HepG2 (cell line): ENCODE measurements at regions not wholly inside any gene's neighbourhood (a gene's known extent, or its start where the extent isn't known, plus 50 kb on each side); places are given as distances from the start of the nearest gene placed in this dataset.

ENCODE experiments used
- ATAC-seq: fragments of 200-7000 bp; cut with Tn5 transposase; 3 replicates; pipeline ENCODE4 v1.9.1; 2020; ENCODE audit warnings: mild to moderate bottlenecking, moderate library complexity
- BruUV-seq: library from RNA; stranded (reverse); fragments of 400-500 nt; replicated peaks from 2 replicates; lab custom pipeline; 2021; lab: Mats Ljungman, UMichigan
- CTCF ChIA-PET: fragments of 300-600 bp; formaldehyde crosslinking; extraction: SDS; loops from one replicate; lab custom pipeline; 2021; ENCODE audit warnings: low total read pairs, inconsistent platforms, low intra/inter-chr PET ratio; lab: Yijun Ruan, JAX
- POLR2A ChIA-PET: fragments of 350-600 bp; sonication (Branson Sonifier 250); formaldehyde crosslinking; loops from one replicate; lab custom pipeline; 2020; ENCODE audit warnings: antibody characterized with exemption, inconsistent platforms; lab: Yijun Ruan, JAX
- DNase-seq: peaks from one replicate; pipeline ENCODE4 v3.0.0-alpha.2; 2015; ENCODE audit warnings: low spot score
- FAIRE-seq: peaks from 3 replicates; lab custom pipeline; 2011; peaks lifted over from hg19 to GRCh38; lab: Jason Lieb, UNC
- H2AFZ ChIP-seq: one replicate; pipeline ENCODE4 v1.6.1; 2011; ENCODE audit warnings: low read length, inconsistent platforms
- H3K27ac ChIP-seq: fragments of 300-600 bp; 3 replicates; pipeline ENCODE4 v1.8.0; 2011; ENCODE audit warnings: mixed run types, mild to moderate bottlenecking, mixed read lengths, low read length, inconsistent platforms; ENCODE audit not compliant: insufficient read depth; ENCODE audit errors: extremely low read length
- H3K27me3 ChIP-seq, 2 experiments: fragments of 200-600 bp in 1 of 2; 2 replicates in 1 of 2; 3 replicates in 1 of 2; pipeline versions ENCODE4 v1.6.0 to v1.8.0; 2011; ENCODE audit warnings: low read length in 2 of 2, mild to moderate bottlenecking in 2 of 2, moderate library complexity in 2 of 2, inconsistent platforms in 1 of 2; ENCODE audit not compliant: insufficient read depth in 2 of 2, control insufficient read depth in 1 of 2
- H3K36me3 ChIP-seq, 2 experiments: fragments of 200-600 bp in 1 of 2; replicated peaks in 1 of 2; 2 replicates in 1 of 2; 3 replicates in 1 of 2; pipeline versions ENCODE4 v1.5.1 to v1.8.0; 2011; ENCODE audit warnings: low read length in 2 of 2, inconsistent platforms in 1 of 2; ENCODE audit not compliant: insufficient read depth in 2 of 2, control insufficient read depth in 1 of 2
- H3K4me1 ChIP-seq: 2 replicates; pipeline ENCODE4 v1.5.1; 2012; ENCODE audit warnings: low read length, inconsistent platforms; ENCODE audit not compliant: insufficient read depth
- H3K4me2 ChIP-seq: 2 replicates; pipeline ENCODE4 v1.6.0; 2011; ENCODE audit warnings: low read depth, low read length, inconsistent platforms
- H3K4me3 ChIP-seq, 3 experiments: fragments of 200-600 bp in 1 of 3; sonication (generic), shearing (Covaris generic) in 1 of 3; replicated peaks in 1 of 3; 2 replicates each; pipeline ENCODE4 v1.5.1; 2011 to 2016; ENCODE audit warnings: low read length in 3 of 3, inconsistent platforms in 2 of 3, low read depth in 2 of 3, mild to moderate bottlenecking in 2 of 3, control low read depth in 1 of 3, mixed read lengths in 1 of 3; ENCODE audit not compliant: insufficient read depth in 1 of 3
- H3K79me2 ChIP-seq: one replicate; pipeline ENCODE4 v1.6.1; 2011; ENCODE audit warnings: low read length, inconsistent platforms; ENCODE audit not compliant: insufficient read depth
- H3K9ac ChIP-seq: 2 replicates; pipeline ENCODE4 v1.6.0; 2011; ENCODE audit warnings: mild to moderate bottlenecking, low read depth, low read length, inconsistent platforms; ENCODE audit not compliant: insufficient read depth
- H3K9me3 ChIP-seq: 2 replicates; pipeline ENCODE4 v1.5.1; 2012; ENCODE audit warnings: mild to moderate bottlenecking, low read length
- H4K20me1 ChIP-seq: 2 replicates; pipeline ENCODE4 v1.6.0; 2011; ENCODE audit warnings: inconsistent platforms, mild to moderate bottlenecking, low read length, moderate library complexity; ENCODE audit not compliant: insufficient read depth
- ATAD3A ChIP-seq: sonication (generic); formaldehyde crosslinking; IDR thresholded peaks from 2 replicates; pipeline ENCODE4 v1.4.0; 2020; ENCODE audit warnings: missing genetic modification reagents
- ATF7 ChIP-seq, 2 experiments: fragments of 450-650 bp in 1 of 2; sonication (generic) in 1 of 2; formaldehyde crosslinking in 1 of 2; IDR thresholded peaks; 2 replicates each; pipeline versions ENCODE4 v1.4.0 to v1.6.1; 2016 to 2020; ENCODE audit warnings: antibody characterized with exemption in 1 of 2, mild to moderate bottlenecking in 1 of 2, missing genetic modification reagents in 1 of 2
- FOXK2 ChIP-seq: fragments of 450-650 bp; IDR thresholded peaks from 2 replicates; pipeline ENCODE4 v1.6.1; 2016
- KDM4B ChIP-seq: sonication (generic); formaldehyde crosslinking; IDR thresholded peaks from 2 replicates; pipeline ENCODE4 v1.4.0; 2020; ENCODE audit warnings: missing genetic modification reagents
- MED8 ChIP-seq: sonication (generic); formaldehyde crosslinking; IDR thresholded peaks from 2 replicates; pipeline ENCODE4 v1.8.1; 2023; ENCODE audit warnings: mild to moderate bottlenecking, missing genetic modification reagents; ENCODE audit not compliant: insufficient replicate concordance
- NCOA5 ChIP-seq: sonication (generic); formaldehyde crosslinking; IDR thresholded peaks from 2 replicates; pipeline ENCODE4 v1.4.0; 2020; ENCODE audit warnings: missing genetic modification reagents
- PAWR ChIP-seq: sonication (generic); formaldehyde crosslinking; IDR thresholded peaks from 2 replicates; pipeline ENCODE4 v1.4.0; 2020; ENCODE audit warnings: missing genetic modification reagents, mild to moderate bottlenecking, borderline replicate concordance
- RAD21 ChIP-seq: fragments of 450-650 bp; formaldehyde crosslinking; IDR thresholded peaks from 2 replicates; pipeline ENCODE4 v1.5.0; 2020; ENCODE audit warnings: mild to moderate bottlenecking
- RELA ChIP-seq: sonication (generic); formaldehyde crosslinking; IDR thresholded peaks from 2 replicates; pipeline ENCODE4 v1.4.0; 2020; ENCODE audit warnings: missing genetic modification reagents
- SAP130 ChIP-seq: IDR thresholded peaks from 2 replicates; pipeline ENCODE4 v1.6.1; 2016; ENCODE audit warnings: low read depth
- TAF1 ChIP-seq: sonication (generic); formaldehyde crosslinking; IDR thresholded peaks from 2 replicates; pipeline ENCODE4 v1.4.0; 2020; ENCODE audit warnings: missing genetic modification reagents
- TBP ChIP-seq: sonication (generic); formaldehyde crosslinking; IDR thresholded peaks from 2 replicates; pipeline ENCODE4 v1.5.0; 2020; ENCODE audit warnings: missing genetic modification reagents
- TCF12 ChIP-seq, 2 experiments: fragments of 450-650 bp in 1 of 2; sonication (generic) in 1 of 2; formaldehyde crosslinking in 1 of 2; IDR thresholded peaks; 2 replicates each; pipeline versions ENCODE4 v1.6.1 to v1.8.0; 2017 to 2022; ENCODE audit warnings: antibody characterized with exemption in 1 of 2, mild to moderate bottlenecking in 1 of 2, missing genetic modification reagents in 1 of 2, moderate library complexity in 1 of 2
- ZBTB20 ChIP-seq: sonication (generic); formaldehyde crosslinking; IDR thresholded peaks from 2 replicates; pipeline ENCODE4 v1.8.1; 2023; ENCODE audit warnings: missing genetic modification reagents, low read depth, mild to moderate bottlenecking, borderline replicate concordance
- ZBTB8A ChIP-seq: sonication (generic); formaldehyde crosslinking; IDR thresholded peaks from 2 replicates; pipeline ENCODE4 v1.4.0; 2020; ENCODE audit warnings: mild to moderate bottlenecking, low read depth, missing genetic modification reagents, borderline replicate concordance
- ZFP82 ChIP-seq: sonication (generic); formaldehyde crosslinking; IDR thresholded peaks from 2 replicates; pipeline ENCODE4 v1.5.1; 2020; ENCODE audit warnings: mild to moderate bottlenecking, missing genetic modification reagents, borderline replicate concordance
- ZKSCAN5 ChIP-seq: sonication (generic); formaldehyde crosslinking; IDR thresholded peaks from 2 replicates; pipeline ENCODE4 v1.5.1; 2020; ENCODE audit warnings: mild to moderate bottlenecking, missing genetic modification reagents
- ZNF256 ChIP-seq: sonication (generic); formaldehyde crosslinking; conservative IDR thresholded peaks from 2 replicates; pipeline ENCODE4 v1.4.0; 2020; ENCODE audit warnings: missing genetic modification reagents
- ZNF567 ChIP-seq: sonication (generic); formaldehyde crosslinking; IDR thresholded peaks from 2 replicates; pipeline ENCODE4 v1.8.1; 2023; ENCODE audit warnings: mild to moderate bottlenecking, missing genetic modification reagents, borderline replicate concordance
- ZNF674 ChIP-seq: sonication (generic); formaldehyde crosslinking; IDR thresholded peaks from 2 replicates; pipeline ENCODE4 v1.5.0; 2020; ENCODE audit warnings: low read depth, mild to moderate bottlenecking, missing genetic modification reagents
- ZNF75D ChIP-seq: sonication (generic); formaldehyde crosslinking; IDR thresholded peaks from 2 replicates; pipeline ENCODE4 v1.8.1; 2023; ENCODE audit warnings: missing genetic modification reagents, mild to moderate bottlenecking, borderline replicate concordance
- ZNF772 ChIP-seq: sonication (generic); formaldehyde crosslinking; IDR thresholded peaks from 2 replicates; pipeline ENCODE4 v1.5.0; 2020; ENCODE audit warnings: mild to moderate bottlenecking, missing genetic modification reagents
- WGBS: methylation state at CpG from one replicate; pipeline ENCODE4 v1.1.6; 2017; ENCODE audit warnings: low lambda C conversion rate; 5-methylcytosine and 5-hydroxymethylcytosine counted together
- in situ Hi-C: cut with HindIII; loops from 2 replicates; pipeline ENCODE4 v1.10.0; 2017; ENCODE audit warnings: low pct_unique_long_range_greater_than_20kb; ENCODE audit not compliant: extremely low pct_ligation_motif_present
- intact Hi-C: fragments of 100-400 bp; cut with micrococcal nuclease; formaldehyde crosslinking; loops from one replicate; pipeline ENCODE4 v1.10.0; 2022; ENCODE audit not compliant: unreplicated experiment
- TF ChIP-seq, protein P1 (sequence below): sonication (generic); formaldehyde crosslinking; IDR thresholded peaks from 2 replicates; pipeline ENCODE4 v1.5.1; 2020; ENCODE audit warnings: missing genetic modification reagents, mild to moderate bottlenecking, borderline replicate concordance

DNA sequence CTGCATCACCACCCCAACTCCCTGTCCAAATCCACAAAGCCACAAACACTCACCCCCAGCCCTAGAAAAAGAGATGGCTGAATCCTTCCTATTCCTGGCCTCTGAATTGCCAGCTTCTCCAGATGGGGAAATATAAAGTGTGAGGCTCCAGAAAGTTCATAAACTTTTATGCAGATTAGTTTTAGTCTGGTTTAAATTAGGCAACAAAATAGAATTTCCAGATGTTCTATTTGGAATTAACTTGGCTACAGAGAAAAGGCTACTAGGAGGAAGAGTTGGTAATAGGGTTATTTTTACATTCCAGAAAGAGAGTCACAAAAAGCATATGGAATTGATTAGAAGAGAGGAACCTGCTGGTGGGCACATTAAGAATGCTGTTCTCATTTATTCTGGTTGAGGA, 56.0 kb downstream of the EN1 start:
- Histone ChIP-seq H3K4me2 (no peak overlapping the region), H3K9ac (no peak overlapping the region), H3K36me3 (no peaks in the 10 kb centered on the region), H4K20me1 (no peaks in the 10 kb centered on the region), H3K79me2 (no peaks in the 10 kb centered on the region), H3K27ac (no peak overlapping the region), H3K9me3 (no peaks in the 10 kb centered on the region), H3K4me3 (no peak overlapping the region), H3K27me3 (no peaks in the 10 kb centered on the region; a peak in 3 of 5 replicates), H3K4me1 (no peaks in the 10 kb centered on the region), H2AFZ (no peak overlapping the region)
- ChIA-PET POLR2A (no interaction called here), CTCF (no interaction called here)
- BruUV-seq: no TSS peak
- TF ChIP-seq ZFP82 (no peak), SAP130 (CRISPR knock-in tag) (no peak), ZBTB20 (CRISPR knock-in tag) (no peak), TAF1 (CRISPR knock-in tag) (no peak), FOXK2 (no peak), ZKSCAN5 (CRISPR knock-in tag) (no peak), TCF12 (IDR thresholded peaks at IDR 0.05) (no peak), TCF12 (CRISPR knock-in tag; IDR thresholded peaks at IDR 0.05) (no peak), RELA (CRISPR knock-in tag) (no peak), ATAD3A (no peak), ZNF75D (CRISPR knock-in tag) (no peak), NCOA5 (CRISPR knock-in tag) (no peak)
- intact Hi-C loops: no loop called here
- FAIRE-seq (no peak), ATAC-seq (no peak), DNase-seq (no peak)
- in situ Hi-C loops: no loop called here

DNA sequence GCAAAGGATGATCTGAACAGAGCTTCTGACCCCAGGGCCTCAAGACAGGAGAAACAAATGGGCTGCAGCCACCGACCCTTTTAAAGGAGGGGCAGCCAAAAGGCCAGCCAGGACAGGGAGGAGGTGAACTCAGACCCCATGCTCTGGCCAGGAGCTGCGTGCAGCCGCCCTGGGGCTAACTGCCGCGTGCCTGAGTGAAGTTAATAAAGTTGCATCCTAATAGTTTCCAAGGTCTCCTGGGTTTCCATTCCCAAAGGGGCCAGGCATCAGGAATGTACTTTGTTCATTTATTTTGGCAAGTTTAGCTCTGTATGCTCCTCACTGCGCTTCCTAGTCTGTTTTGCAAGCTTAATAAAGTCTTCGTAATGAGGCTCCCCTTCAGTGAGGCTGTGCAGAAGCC, 60.7 kb downstream of the EN1 start:
- Histone ChIP-seq H3K4me2 (no peak overlapping the region), H4K20me1 (no peaks in the 10 kb centered on the region), H3K9me3 (no peaks in the 10 kb centered on the region), H3K27ac (no peak overlapping the region), H3K9ac (no peak overlapping the region), H3K36me3 (no peaks in the 10 kb centered on the region), H2AFZ (no peak overlapping the region), H3K27me3 (peaks cover 0 to 4% of the 10 kb centered on the region in 2 experiments; a peak in 1 of 5 replicates), H3K79me2 (no peaks in the 10 kb centered on the region), H3K4me1 (no peaks in the 10 kb centered on the region), H3K4me3 (no peak overlapping the region)
- DNase-seq (no peak), FAIRE-seq (no peak), ATAC-seq (no peak)
- BruUV-seq: no TSS peak
- intact Hi-C loops (no loop called here), in situ Hi-C loops (no loop called here)
- POLR2A ChIA-PET: no interaction called here
- CTCF ChIA-PET: no interaction called here
- TF ChIP-seq PAWR (CRISPR knock-in tag) (no peak), MED8 (CRISPR knock-in tag) (no peak), RAD21 (no peak), ATF7 (IDR thresholded peaks at IDR 0.05) (no peak), ATF7 (CRISPR knock-in tag; IDR thresholded peaks at IDR 0.05) (no peak), KDM4B (CRISPR knock-in tag) (no peak), ZNF674 (CRISPR knock-in tag) (no peak), ZBTB8A (no peak), ZNF567 (no peak), ZNF256 (CRISPR knock-in tag) (no peak), TBP (CRISPR knock-in tag) (no peak), ZNF772 (CRISPR knock-in tag) (no peak)
- TF ChIP-seq, protein P1, sequence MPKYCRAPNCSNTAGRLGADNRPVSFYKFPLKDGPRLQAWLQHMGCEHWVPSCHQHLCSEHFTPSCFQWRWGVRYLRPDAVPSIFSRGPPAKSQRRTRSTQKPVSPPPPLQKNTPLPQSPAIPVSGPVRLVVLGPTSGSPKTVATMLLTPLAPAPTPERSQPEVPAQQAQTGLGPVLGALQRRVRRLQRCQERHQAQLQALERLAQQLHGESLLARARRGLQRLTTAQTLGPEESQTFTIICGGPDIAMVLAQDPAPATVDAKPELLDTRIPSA (CRISPR knock-in tag): no peak
- WGBS: 8% methylated on average over 5 of the region's 7 CpGs
